ENCODE measurements at regions not wholly inside any gene's neighbourhood (a gene's known extent, or its start where the extent isn't known, plus 50 kb on each side); places are given as distances from the start of the nearest gene placed in this dataset.

DNA sequence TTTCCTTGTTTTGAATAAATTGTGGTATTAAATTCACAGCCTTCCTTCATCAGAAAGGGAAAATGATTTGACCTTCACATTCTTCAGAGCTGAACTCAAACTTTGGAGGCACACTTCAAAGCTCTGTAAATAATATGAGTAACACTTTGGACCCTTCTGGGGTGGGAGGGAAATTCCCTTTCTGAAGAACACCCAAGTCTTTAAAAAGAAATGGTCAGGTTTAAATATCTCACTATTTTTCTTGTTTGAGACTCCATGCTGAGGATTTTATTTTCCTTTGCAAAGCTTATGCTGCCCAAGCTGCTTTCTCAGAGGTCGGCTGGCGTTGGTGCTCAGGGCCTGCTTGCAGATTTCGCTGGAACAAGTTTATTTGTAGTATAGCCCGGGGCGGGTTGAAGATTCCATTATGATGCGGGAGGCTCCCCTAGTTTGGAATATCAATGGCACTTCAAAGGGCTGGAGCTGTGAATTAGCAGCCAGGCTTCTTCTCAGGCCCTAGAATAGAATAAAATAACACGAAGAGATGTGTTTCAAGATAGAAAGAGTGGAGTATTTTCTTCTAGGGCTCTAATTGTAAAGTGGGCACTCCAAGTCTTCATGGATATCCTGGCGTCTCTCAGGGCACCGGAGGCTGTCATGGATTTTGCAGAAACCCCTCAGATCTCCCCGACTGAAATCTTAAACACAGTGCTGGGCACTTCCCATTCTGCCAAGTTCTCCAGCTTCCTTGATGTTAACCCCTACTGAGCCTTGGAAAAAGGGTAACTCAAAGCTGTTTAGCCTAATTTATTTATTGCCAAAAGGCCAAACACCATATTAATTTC is 315.6 kb downstream of the GPAT3 start:
- H3K79me2 ChIP-seq (ENCODE audit: insufficient read depth, low read length), result no peaks in the 10 kb centered on the region

More for the DNA sequence above, 315.6 kb downstream of the GPAT3 start:
- H3K23ac ChIP-seq (ENCODE audit: insufficient read length, low read depth, low read length), result no peak overlapping the region
- H3K36me3 Mint-ChIP-seq (ENCODE audit: insufficient read depth in 1 of 3, low read depth in 3 of 3), result no peaks in the 10 kb centered on the region
- DNase-seq, result peak; percentile 86
- no peak overlapping the region for H2BK12ac ChIP-seq (ENCODE audit: insufficient read length, low read depth, low read length)
- H4K91ac ChIP-seq (ENCODE audit: insufficient read length, low read depth, low read length), result no peak overlapping the region
- no peak overlapping the region for H3K9ac ChIP-seq (ENCODE audit: extremely low read depth, insufficient read length, low read length)
- no peak overlapping the region for H3K56ac ChIP-seq (ENCODE audit: insufficient read length, low read depth, low read length)
- H2BK120ac ChIP-seq (ENCODE audit: low read depth, low read length, poor library complexity, severe bottlenecking), result no peak overlapping the region
- no peak overlapping the region for H4K8ac ChIP-seq (replicated peaks; ENCODE audit: insufficient read length, low read depth, low read length)
- no CpG with 5 or more reads among the region's 10 CpGs for WGBS (ENCODE audit: extremely low coverage, insufficient read length, low lambda C conversion rate)
- H3K4ac ChIP-seq (ENCODE audit: low read depth, low read length), result no peak overlapping the region
- H3K23me2 ChIP-seq (ENCODE audit: insufficient read length, low read depth, low read length, poor library complexity, severe bottlenecking), result no peaks in the 10 kb centered on the region
- H3T11ph ChIP-seq (ENCODE audit: low read length), result no peak overlapping the region
- TF ChIP-seq, protein P1, sequence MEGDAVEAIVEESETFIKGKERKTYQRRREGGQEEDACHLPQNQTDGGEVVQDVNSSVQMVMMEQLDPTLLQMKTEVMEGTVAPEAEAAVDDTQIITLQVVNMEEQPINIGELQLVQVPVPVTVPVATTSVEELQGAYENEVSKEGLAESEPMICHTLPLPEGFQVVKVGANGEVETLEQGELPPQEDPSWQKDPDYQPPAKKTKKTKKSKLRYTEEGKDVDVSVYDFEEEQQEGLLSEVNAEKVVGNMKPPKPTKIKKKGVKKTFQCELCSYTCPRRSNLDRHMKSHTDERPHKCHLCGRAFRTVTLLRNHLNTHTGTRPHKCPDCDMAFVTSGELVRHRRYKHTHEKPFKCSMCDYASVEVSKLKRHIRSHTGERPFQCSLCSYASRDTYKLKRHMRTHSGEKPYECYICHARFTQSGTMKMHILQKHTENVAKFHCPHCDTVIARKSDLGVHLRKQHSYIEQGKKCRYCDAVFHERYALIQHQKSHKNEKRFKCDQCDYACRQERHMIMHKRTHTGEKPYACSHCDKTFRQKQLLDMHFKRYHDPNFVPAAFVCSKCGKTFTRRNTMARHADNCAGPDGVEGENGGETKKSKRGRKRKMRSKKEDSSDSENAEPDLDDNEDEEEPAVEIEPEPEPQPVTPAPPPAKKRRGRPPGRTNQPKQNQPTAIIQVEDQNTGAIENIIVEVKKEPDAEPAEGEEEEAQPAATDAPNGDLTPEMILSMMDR (conservative IDR thresholded peaks at IDR 0.05), result no peak
- H3K27ac Mint-ChIP-seq, result peak overlapping the region; percentile 11 to 92 (median 83)
- H3K79me1 ChIP-seq (ENCODE audit: insufficient read depth, low read depth, low read length, poor library complexity, severe bottlenecking), result no peaks in the 10 kb centered on the region
- H3K4me1 ChIP-seq (ENCODE audit: insufficient read depth, low read length), result peaks cover 15% of the 10 kb centered on the region
- H3K4me2 ChIP-seq (ENCODE audit: insufficient read depth, insufficient read length, low read length), result peak overlapping the region; percentile 34
- H3K14ac ChIP-seq (ENCODE audit: insufficient read depth, low read length), result no peak overlapping the region
- no peaks in the 10 kb centered on the region for H3K9me3 Mint-ChIP-seq
- H2BK20ac ChIP-seq (ENCODE audit: low read depth, low read length, poor library complexity, severe bottlenecking), result no peak overlapping the region
- no peaks in the 10 kb centered on the region for H3K27me3 Mint-ChIP-seq (ENCODE audit: low read depth)
- H3K27ac ChIP-seq (ENCODE audit: insufficient read length, low read depth, low read length), result peak overlapping the region; percentile 74
- H3K9me3 ChIP-seq (ENCODE audit: control insufficient read depth, low read depth, low read length), result no peaks in the 10 kb centered on the region
- no peak overlapping the region for H2AK5ac ChIP-seq (ENCODE audit: insufficient read length, low read length)
- no peaks in the 10 kb centered on the region for H4K20me1 ChIP-seq (ENCODE audit: control insufficient read depth, insufficient read depth, insufficient read length)
- peak overlapping the region; percentile 34 to 38; a peak in 4 of 5 replicates for H3K4me3 Mint-ChIP-seq
- no peaks in the 10 kb centered on the region for H3K27me3 ChIP-seq (ENCODE audit: insufficient read depth, low read length)
- no peak overlapping the region for H2BK15ac ChIP-seq (ENCODE audit: low read depth, low read length)
- peaks cover 48 to 59% of the 10 kb centered on the region in 2 experiments for H3K4me1 Mint-ChIP-seq
- no peak overlapping the region for H3K18ac ChIP-seq (ENCODE audit: insufficient read length, low read depth, low read length)
- no peak overlapping the region for H2BK5ac ChIP-seq (ENCODE audit: insufficient read length, low read length)
- no peak overlapping the region for H2AFZ ChIP-seq (ENCODE audit: low read length)
- no peak overlapping the region for H4K5ac ChIP-seq (ENCODE audit: insufficient read length, low read depth, low read length)
